Fibroblast of lung (primary cell): ENCODE measurements at regions not wholly inside any gene's neighbourhood (a gene's known extent, or its start where the extent isn't known, plus 50 kb on each side); places are given as distances from the start of the nearest gene placed in this dataset.

ENCODE experiments used
- DNase-seq, 2 donors: peaks; one replicate each; pipeline versions ENCODE4 v3.0.0 to v3.0.0-alpha.2; 2010; ENCODE audit warnings: low read depth in 2 of 2
- H2AFZ ChIP-seq: 2 replicates; pipeline ENCODE4 v1.5.1; 2012; ENCODE audit warnings: low read length, control low read depth, inconsistent platforms
- H3K27ac ChIP-seq: 2 replicates; pipeline ENCODE4 v1.5.1; 2011; ENCODE audit warnings: low read length, control low read depth; ENCODE audit not compliant: insufficient read depth
- H3K27me3 ChIP-seq: 2 replicates; pipeline ENCODE4 v1.5.1; 2011; ENCODE audit warnings: mild to moderate bottlenecking, low read length; ENCODE audit not compliant: control insufficient read depth, insufficient read depth
- H3K36me3 ChIP-seq: 2 replicates; pipeline ENCODE4 v1.5.1; 2011; ENCODE audit warnings: low read length; ENCODE audit not compliant: control insufficient read depth, insufficient read depth
- H3K4me1 ChIP-seq: 2 replicates; pipeline ENCODE4 v1.5.1; 2011; ENCODE audit warnings: low read length; ENCODE audit not compliant: control insufficient read depth, insufficient read depth; ENCODE audit errors: extremely low read depth
- H3K4me2 ChIP-seq: 2 replicates; pipeline ENCODE4 v1.5.1; 2011; ENCODE audit warnings: low read length, control low read depth; ENCODE audit not compliant: insufficient read depth; ENCODE audit errors: extremely low read depth
- H3K4me3 ChIP-seq, 4 experiments: fragments of 200-600 bp in 1 of 4; sonication (generic) in 1 of 4; replicated peaks in 1 of 4; 2 replicates each; pipeline ENCODE4 v1.5.1; 2011 to 2016; ENCODE audit warnings: low read length in 4 of 4, low read depth in 3 of 4, mild to moderate bottlenecking in 3 of 4, control low read depth in 2 of 4, inconsistent platforms in 1 of 4, mixed read lengths in 1 of 4; ENCODE audit not compliant: insufficient read depth in 1 of 4; ENCODE audit errors: control extremely low read depth in 1 of 4
- H3K79me2 ChIP-seq: 2 replicates; pipeline ENCODE4 v1.5.1; 2012; ENCODE audit warnings: mild to moderate bottlenecking, low read length, inconsistent platforms; ENCODE audit not compliant: control insufficient read depth, insufficient read depth
- H3K9ac ChIP-seq: 2 replicates; pipeline ENCODE4 v1.5.1; 2011; ENCODE audit warnings: mild to moderate bottlenecking, low read length, control low read depth; ENCODE audit not compliant: insufficient read depth
- H3K9me3 ChIP-seq: 2 replicates; pipeline ENCODE4 v1.5.1; 2012; ENCODE audit warnings: low read depth, low read length; ENCODE audit not compliant: control insufficient read depth, insufficient read depth
- H4K20me1 ChIP-seq: 2 replicates; pipeline ENCODE4 v1.5.1; 2011; ENCODE audit warnings: low read length; ENCODE audit not compliant: control insufficient read depth, insufficient read depth; ENCODE audit errors: extremely low read depth
- CTCF ChIP-seq, 2 donors: IDR thresholded peaks in 1 of 2; conservative IDR thresholded peaks in 1 of 2; 1 replicate in 1 of 2; 2 replicates in 1 of 2; pipeline ENCODE4 v1.5.1; 2011 to 2012; ENCODE audit warnings: low read length in 2 of 2, control low read depth in 1 of 2, inconsistent platforms in 1 of 2, low read depth in 1 of 2, mild to moderate bottlenecking in 1 of 2
- EZH2 ChIP-seq: IDR thresholded peaks from 2 replicates; pipeline ENCODE4 v1.5.1; 2012; ENCODE audit warnings: low read length, control low read depth, mild to moderate bottlenecking; ENCODE audit errors: missing control alignments

GRCh38 chr13:42392716-42393572 lies 121.0 kb downstream of the AKAP11 start:
- Histone ChIP-seq H3K4me1 (no peaks in the 10 kb centered on the region), H4K20me1 (no peaks in the 10 kb centered on the region)
- peak; percentile 9 to 28 for DNase-seq

GRCh38 chr13:42393573-42394360 lies 121.8 kb downstream of the AKAP11 start:
- Histone ChIP-seq H3K9ac (no peak overlapping the region), H3K9me3 (no peaks in the 10 kb centered on the region), H3K4me1 (no peaks in the 10 kb centered on the region), H3K36me3 (no peaks in the 10 kb centered on the region), H3K4me3 (no peak overlapping the region), H2AFZ (no peak overlapping the region), H4K20me1 (no peaks in the 10 kb centered on the region), H3K79me2 (no peaks in the 10 kb centered on the region), H3K27me3 (peaks cover 2% of the 10 kb centered on the region), H3K4me2 (no peak overlapping the region), H3K27ac (no peak overlapping the region)
- no peak for DNase-seq
- TF ChIP-seq CTCF (conservative IDR thresholded peaks at IDR 0.05 in 1 of 2, IDR thresholded peaks at IDR 0.05 in 1 of 2; ENCODE audit: low read depth in 1 of 2, low read length in 2 of 2): no peak
- no peak for TF ChIP-seq EZH2

More at GRCh38 chr13:42392716-42393572, 121.0 kb downstream of the AKAP11 start:
- no peaks in the 10 kb centered on the region for H3K79me2 ChIP-seq
- no peaks in the 10 kb centered on the region for H3K27me3 ChIP-seq
- H3K27ac ChIP-seq: no peak overlapping the region
- TF ChIP-seq CTCF (conservative IDR thresholded peaks at IDR 0.05 in 1 of 2, IDR thresholded peaks at IDR 0.05 in 1 of 2; ENCODE audit: low read depth in 1 of 2, low read length in 2 of 2) (no peak), EZH2 (no peak)
- no peak overlapping the region for H3K9ac ChIP-seq
- H3K4me3 ChIP-seq: no peak overlapping the region
- H2AFZ ChIP-seq: no peak overlapping the region
- no peaks in the 10 kb centered on the region for H3K9me3 ChIP-seq
- H3K4me2 ChIP-seq: no peak overlapping the region
- H3K36me3 ChIP-seq: no peaks in the 10 kb centered on the region

GRCh38 chr13:42394361-42394708 lies 122.4 kb downstream of the AKAP11 start:
- Histone ChIP-seq H3K27me3 (peaks cover 2% of the 10 kb centered on the region), H3K9me3 (no peaks in the 10 kb centered on the region), H3K4me2 (no peak overlapping the region), H3K9ac (no peak overlapping the region), H3K4me3 (no peak overlapping the region), H3K79me2 (no peaks in the 10 kb centered on the region), H2AFZ (no peak overlapping the region), H3K4me1 (no peaks in the 10 kb centered on the region), H3K27ac (no peak overlapping the region), H3K36me3 (no peaks in the 10 kb centered on the region), H4K20me1 (no peaks in the 10 kb centered on the region)
- no peak for TF ChIP-seq EZH2
- no peak for TF ChIP-seq CTCF (conservative IDR thresholded peaks at IDR 0.05 in 1 of 2, IDR thresholded peaks at IDR 0.05 in 1 of 2; ENCODE audit: low read depth in 1 of 2, low read length in 2 of 2)
- no peak for DNase-seq
